ENCODE measurements at regions not wholly inside any gene's neighbourhood (a gene's known extent, or its start where the extent isn't known, plus 50 kb on each side); places are given as distances from the start of the nearest gene placed in this dataset.

DNA sequence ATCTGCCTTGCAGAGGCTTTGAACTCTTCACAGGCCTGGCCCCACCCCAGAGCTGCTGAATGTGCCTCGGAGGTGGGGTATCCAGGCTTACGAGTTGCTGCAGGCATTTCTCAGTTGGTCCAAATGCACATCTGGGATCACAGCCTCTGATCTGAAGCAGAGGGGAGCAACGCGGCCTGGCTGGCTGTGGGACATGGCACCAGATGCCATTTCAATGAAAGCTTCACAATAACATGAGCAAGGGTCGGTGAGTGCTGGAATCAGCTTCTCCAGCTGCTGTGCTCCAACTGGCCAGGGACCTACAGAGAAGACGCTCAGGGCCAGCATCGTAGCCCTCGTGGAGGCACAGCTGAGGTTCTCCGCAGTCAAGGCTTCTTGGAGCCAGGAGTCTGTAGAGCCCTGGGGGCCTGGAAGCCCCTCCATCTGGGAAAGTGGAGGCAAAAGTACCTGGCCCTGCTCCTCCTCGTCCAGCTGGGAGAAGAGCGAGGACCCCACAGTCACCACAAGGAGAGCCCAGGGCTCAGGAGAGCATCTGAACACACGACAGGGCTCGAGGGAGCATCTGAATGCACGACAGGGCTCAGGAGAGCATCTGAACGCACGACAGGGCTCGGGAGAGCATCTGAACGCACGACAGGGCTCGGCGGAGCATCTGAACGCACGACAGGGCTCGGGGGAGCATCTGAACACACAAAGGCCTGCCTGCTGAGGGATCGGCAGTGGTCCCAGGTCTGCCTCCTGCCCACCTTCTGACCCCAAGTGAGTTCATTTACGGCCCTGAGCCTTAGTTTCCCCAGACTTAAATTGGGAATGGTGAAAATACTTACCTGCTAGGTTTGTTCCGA, 165.2 kb downstream of the DLL1 start:
- Histone ChIP-seq H3K9me3 (ENCODE audit: control insufficient read depth, insufficient read depth, low read depth, low read length) (peaks cover 10% of the 10 kb centered on the region), H3K27ac (ENCODE audit: low read depth, low read length) (no peak overlapping the region), H3K27me3 (ENCODE audit: control insufficient read depth, insufficient read depth, low read length) (no peaks in the 10 kb centered on the region), H3K4me3 (ENCODE audit: low read depth, low read length) (no peak overlapping the region), H3K36me3 (ENCODE audit: control insufficient read depth, insufficient read depth, low read length) (no peaks in the 10 kb centered on the region), H3K9ac (ENCODE audit: low read length) (no peak overlapping the region), H3K4me1 (ENCODE audit: control insufficient read depth, insufficient read depth, low read length) (no peaks in the 10 kb centered on the region)

DNA sequence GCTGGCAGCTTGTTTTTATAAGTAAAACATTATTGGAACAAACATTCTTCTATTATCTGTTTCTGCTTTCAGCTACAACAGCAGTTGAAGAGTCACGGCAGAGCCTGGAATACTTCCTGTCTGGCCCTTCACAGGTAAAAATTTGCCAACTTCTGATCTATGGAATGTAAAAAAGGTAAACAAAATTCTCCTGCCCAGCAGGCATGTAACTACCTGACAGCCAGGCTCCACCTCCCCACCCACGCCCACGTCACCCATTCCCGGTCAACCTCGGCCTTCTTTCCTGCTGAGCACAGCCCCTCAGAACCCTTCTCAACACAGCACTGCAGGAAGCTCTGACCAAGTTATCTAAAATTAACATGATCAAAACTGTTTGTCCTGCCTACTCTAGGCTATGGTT, 166.0 kb downstream of the DLL1 start:
- H3K4me1 ChIP-seq (ENCODE audit: control insufficient read depth, insufficient read depth, low read length) = no peaks in the 10 kb centered on the region
- H3K9ac ChIP-seq (ENCODE audit: low read length) = no peak overlapping the region
- H3K27ac ChIP-seq (ENCODE audit: low read depth, low read length) = no peak overlapping the region
- H3K27me3 ChIP-seq (ENCODE audit: control insufficient read depth, insufficient read depth, low read length) = no peaks in the 10 kb centered on the region
- no peaks in the 10 kb centered on the region for H3K36me3 ChIP-seq (ENCODE audit: control insufficient read depth, insufficient read depth, low read length)
- no peak overlapping the region for H3K4me3 ChIP-seq (ENCODE audit: low read depth, low read length)
- peaks cover 15% of the 10 kb centered on the region for H3K9me3 ChIP-seq (ENCODE audit: control insufficient read depth, insufficient read depth, low read depth, low read length)

- Histone ChIP-seq H3K27ac (ENCODE audit: low read depth, low read length) (no peak overlapping the region), H3K9ac (ENCODE audit: low read length) (no peak overlapping the region), H3K9me3 (ENCODE audit: control insufficient read depth, insufficient read depth, low read depth, low read length) (peaks cover 18% of the 10 kb centered on the region), H3K4me1 (ENCODE audit: control insufficient read depth, insufficient read depth, low read length) (no peaks in the 10 kb centered on the region), H3K36me3 (ENCODE audit: control insufficient read depth, insufficient read depth, low read length) (no peaks in the 10 kb centered on the region), H3K4me3 (ENCODE audit: low read depth, low read length) (no peak overlapping the region), H3K27me3 (ENCODE audit: control insufficient read depth, insufficient read depth, low read length) (no peaks in the 10 kb centered on the region)
Measured at GRCh38 chr6:170124150-170124549, 166.7 kb downstream of the DLL1 start.

- Histone ChIP-seq H3K4me3 (ENCODE audit: low read depth, low read length) (no peak overlapping the region), H3K9ac (ENCODE audit: low read length) (no peak overlapping the region), H3K36me3 (ENCODE audit: control insufficient read depth, insufficient read depth, low read length) (no peaks in the 10 kb centered on the region), H3K27me3 (ENCODE audit: control insufficient read depth, insufficient read depth, low read length) (no peaks in the 10 kb centered on the region), H3K4me1 (ENCODE audit: control insufficient read depth, insufficient read depth, low read length) (no peaks in the 10 kb centered on the region), H3K27ac (ENCODE audit: low read depth, low read length) (no peak overlapping the region), H3K9me3 (ENCODE audit: control insufficient read depth, insufficient read depth, low read depth, low read length) (peaks cover 18% of the 10 kb centered on the region)
Measured at GRCh38 chr6:170122651-170123050, 168.2 kb downstream of the DLL1 start.

DNA sequence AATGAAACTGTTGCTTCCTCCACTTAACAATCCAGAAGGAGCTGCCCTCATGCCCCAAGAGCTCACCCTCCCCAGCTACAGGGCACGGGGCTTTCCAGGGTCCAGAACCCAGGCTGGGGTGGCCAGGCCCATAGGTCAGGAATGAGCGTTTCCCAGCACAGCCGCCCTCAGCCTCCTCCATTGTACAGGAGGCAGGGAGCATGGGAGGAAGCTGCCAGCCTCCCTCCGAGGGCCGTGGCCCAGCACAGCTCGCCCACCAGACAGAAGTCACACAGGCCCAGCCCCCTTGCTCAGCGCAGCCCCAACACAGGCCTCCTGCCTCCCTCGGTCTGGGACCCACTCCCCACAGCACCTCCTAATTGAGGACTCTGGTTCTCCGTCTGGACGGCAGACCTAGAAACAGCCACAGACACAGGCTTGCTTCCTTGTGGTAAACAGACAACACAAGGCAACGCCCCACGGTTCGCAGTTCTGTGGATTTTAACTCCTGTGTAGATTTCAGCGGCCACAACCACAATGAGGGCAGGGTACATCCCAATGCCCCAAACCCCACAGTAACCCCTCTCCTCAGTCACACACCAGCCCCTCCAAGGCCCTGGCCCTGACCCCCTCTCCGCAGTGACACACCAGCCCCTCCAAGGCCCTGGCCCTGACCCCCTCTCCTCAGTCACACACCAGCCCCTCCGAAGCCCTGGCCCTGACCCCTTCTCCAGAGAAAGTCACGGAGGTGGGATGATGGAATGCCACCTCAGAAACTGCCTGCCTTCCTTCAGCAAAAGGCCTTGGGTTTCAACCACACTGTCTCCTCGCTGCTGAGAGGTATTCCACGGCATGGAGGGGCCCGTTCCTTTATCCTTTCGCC, 173.5 kb downstream of the DLL1 start:
- no peaks in the 10 kb centered on the region; the same call in 1 of the 2 replicates for H3K4me1 ChIP-seq (ENCODE audit: control insufficient read depth, insufficient read depth, low read length)
- H3K27ac ChIP-seq (ENCODE audit: low read depth, low read length) = no peak overlapping the region

GRCh38 chr6:170116636-170117035, 174.2 kb downstream of the DLL1 start:
- no peaks in the 10 kb centered on the region for H3K27me3 ChIP-seq (ENCODE audit: control insufficient read depth, insufficient read depth, low read length)
- no peak overlapping the region for H3K27ac ChIP-seq (ENCODE audit: low read depth, low read length)
- H3K9me3 ChIP-seq (ENCODE audit: control insufficient read depth, insufficient read depth, low read depth, low read length) = peaks cover 13% of the 10 kb centered on the region
- no peaks in the 10 kb centered on the region; the same call in 1 of the 2 replicates for H3K4me1 ChIP-seq (ENCODE audit: control insufficient read depth, insufficient read depth, low read length)
- H3K9ac ChIP-seq (ENCODE audit: low read length) = no peak overlapping the region
- no peaks in the 10 kb centered on the region for H3K36me3 ChIP-seq (ENCODE audit: control insufficient read depth, insufficient read depth, low read length)
- no peak overlapping the region for H3K4me3 ChIP-seq (ENCODE audit: low read depth, low read length)

More for the DNA sequence above, 173.5 kb downstream of the DLL1 start:
- no peaks in the 10 kb centered on the region for H3K36me3 ChIP-seq (ENCODE audit: control insufficient read depth, insufficient read depth, low read length)
- H3K9me3 ChIP-seq (ENCODE audit: control insufficient read depth, insufficient read depth, low read depth, low read length) = peaks cover 13% of the 10 kb centered on the region
- no peak overlapping the region for H3K9ac ChIP-seq (ENCODE audit: low read length)
- H3K27me3 ChIP-seq (ENCODE audit: control insufficient read depth, insufficient read depth, low read length) = no peaks in the 10 kb centered on the region
- no peak overlapping the region for H3K4me3 ChIP-seq (ENCODE audit: low read depth, low read length)

GRCh38 chr6:170114956-170115855, 175.7 kb downstream of the DLL1 start:
- Histone ChIP-seq H3K9me3 (ENCODE audit: control insufficient read depth, insufficient read depth, low read depth, low read length) (peaks cover 4% of the 10 kb centered on the region; the same call in 1 of the 2 replicates), H3K27ac (ENCODE audit: low read depth, low read length) (no peak overlapping the region), H3K9ac (ENCODE audit: low read length) (no peak overlapping the region), H3K36me3 (ENCODE audit: control insufficient read depth, insufficient read depth, low read length) (no peaks in the 10 kb centered on the region), H3K4me1 (ENCODE audit: control insufficient read depth, insufficient read depth, low read length) (no peaks in the 10 kb centered on the region; the same call in 1 of the 2 replicates), H3K27me3 (ENCODE audit: control insufficient read depth, insufficient read depth, low read length) (no peaks in the 10 kb centered on the region), H3K4me3 (ENCODE audit: low read depth, low read length) (no peak overlapping the region)

- H3K27me3 ChIP-seq (ENCODE audit: control insufficient read depth, insufficient read depth, low read length) = no peaks in the 10 kb centered on the region
- no peak overlapping the region for H3K27ac ChIP-seq (ENCODE audit: low read depth, low read length)
- H3K9me3 ChIP-seq (ENCODE audit: control insufficient read depth, insufficient read depth, low read depth, low read length) = no peaks in the 10 kb centered on the region
- no peak overlapping the region for H3K9ac ChIP-seq (ENCODE audit: low read length)
- no peak overlapping the region for H3K4me3 ChIP-seq (ENCODE audit: low read depth, low read length)
- no peaks in the 10 kb centered on the region for H3K36me3 ChIP-seq (ENCODE audit: control insufficient read depth, insufficient read depth, low read length)
- H3K4me1 ChIP-seq (ENCODE audit: control insufficient read depth, insufficient read depth, low read length) = no peaks in the 10 kb centered on the region; the same call in 1 of the 2 replicates
Measured at GRCh38 chr6:170114187-170114945, 176.5 kb downstream of the DLL1 start.

DNA sequence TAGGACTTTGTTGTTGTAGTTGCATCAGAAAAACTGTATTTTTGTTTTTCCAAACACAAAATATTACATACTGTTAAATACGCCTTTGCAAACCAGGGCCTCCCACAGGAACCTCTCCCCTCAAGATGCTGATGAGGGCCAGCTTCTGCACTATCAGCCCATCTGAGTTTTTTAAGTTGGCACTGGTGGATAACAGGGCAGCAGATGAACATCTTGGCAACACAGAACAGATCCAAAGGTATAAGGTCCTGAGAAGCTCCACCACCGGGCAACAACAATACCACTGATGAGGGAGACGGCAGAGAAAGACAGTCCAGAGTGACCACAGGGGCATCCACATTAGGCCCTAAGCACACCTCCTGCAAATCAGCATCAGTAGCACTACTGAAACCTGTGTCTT, 177.7 kb downstream of the DLL1 start:
- Histone ChIP-seq H3K36me3 (ENCODE audit: control insufficient read depth, insufficient read depth, low read length) (no peaks in the 10 kb centered on the region), H3K4me3 (ENCODE audit: low read depth, low read length) (no peak overlapping the region), H3K27ac (ENCODE audit: low read depth, low read length) (no peak overlapping the region), H3K4me1 (ENCODE audit: control insufficient read depth, insufficient read depth, low read length) (no peaks in the 10 kb centered on the region; the same call in 1 of the 2 replicates), H3K27me3 (ENCODE audit: control insufficient read depth, insufficient read depth, low read length) (no peaks in the 10 kb centered on the region), H3K9ac (ENCODE audit: low read length) (no peak overlapping the region), H3K9me3 (ENCODE audit: control insufficient read depth, insufficient read depth, low read depth, low read length) (no peaks in the 10 kb centered on the region)

- Histone ChIP-seq H3K27me3 (ENCODE audit: control insufficient read depth, insufficient read depth, low read length) (no peaks in the 10 kb centered on the region), H3K9me3 (ENCODE audit: control insufficient read depth, insufficient read depth, low read depth, low read length) (no peaks in the 10 kb centered on the region), H3K9ac (ENCODE audit: low read length) (no peak overlapping the region), H3K4me1 (ENCODE audit: control insufficient read depth, insufficient read depth, low read length) (no peaks in the 10 kb centered on the region; the same call in 1 of the 2 replicates), H3K4me3 (ENCODE audit: low read depth, low read length) (no peak overlapping the region), H3K27ac (ENCODE audit: low read depth, low read length) (no peak overlapping the region), H3K36me3 (ENCODE audit: control insufficient read depth, insufficient read depth, low read length) (no peaks in the 10 kb centered on the region)
Measured at GRCh38 chr6:170112583-170112860, 178.4 kb downstream of the DLL1 start.
